ENCODE measurements at regions not wholly inside any gene's neighbourhood (a gene's known extent, or its start where the extent isn't known, plus 50 kb on each side); places are given as distances from the start of the nearest gene placed in this dataset.
"Not testable (repeated sequence)": the region's sequence is repeated elsewhere in the genome, so short reads cannot be mapped to it uniquely, and the experiment has no call there.

DNA sequence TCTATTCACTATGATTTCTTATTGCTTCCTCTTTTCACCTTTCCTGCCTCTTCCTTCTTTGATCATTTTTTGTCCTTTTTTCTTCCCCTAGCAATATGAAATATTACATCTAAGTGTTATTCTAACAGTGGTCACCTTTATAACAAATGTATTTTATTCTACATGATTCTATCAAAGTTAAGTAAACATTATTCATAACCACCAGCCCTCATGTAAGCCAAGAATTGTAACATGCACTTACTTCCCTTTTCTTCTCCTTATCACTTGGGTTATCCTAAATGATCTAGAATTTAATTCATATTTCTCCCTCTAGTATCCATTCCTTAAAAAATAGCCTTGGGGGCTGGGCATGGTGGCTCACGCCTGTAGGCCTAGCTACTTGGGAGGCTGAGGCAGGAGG lies 88.3 kb upstream of the SLC22A23 start:
- no peak for DNase-seq

- no peak for DNase-seq
Measured at GRCh38 chr6:3542032-3542640, 85.3 kb upstream of the SLC22A23 start.

DNA sequence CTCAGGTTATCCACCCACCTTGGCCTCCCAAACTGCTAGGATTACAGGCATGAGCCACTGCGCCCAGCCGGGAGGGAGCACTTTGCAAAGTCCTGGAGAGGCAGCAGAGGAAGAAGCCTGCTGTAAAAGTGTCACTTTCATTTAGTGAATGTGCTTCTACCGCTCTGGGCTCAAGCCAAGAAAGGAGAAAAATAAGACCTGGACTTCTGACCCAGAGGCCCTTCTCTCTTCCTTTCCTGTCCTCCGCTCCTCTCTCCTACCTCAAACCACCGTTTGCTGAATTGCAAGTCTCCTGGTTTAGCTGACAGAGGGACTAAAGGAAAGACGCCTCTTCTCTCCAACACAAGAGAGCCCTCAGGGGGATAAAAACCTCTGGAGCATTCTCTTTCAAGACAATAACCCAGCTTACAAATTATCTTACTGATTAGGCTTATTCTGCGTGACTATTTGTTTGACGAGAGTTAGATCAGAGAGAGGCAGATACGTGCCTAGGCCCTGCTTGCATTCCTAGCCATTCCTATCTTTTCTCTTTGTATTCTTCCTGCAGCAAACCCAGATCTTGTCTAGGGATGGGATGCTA lies 84.2 kb upstream of the SLC22A23 start:
- DNase-seq = no peak

DNA sequence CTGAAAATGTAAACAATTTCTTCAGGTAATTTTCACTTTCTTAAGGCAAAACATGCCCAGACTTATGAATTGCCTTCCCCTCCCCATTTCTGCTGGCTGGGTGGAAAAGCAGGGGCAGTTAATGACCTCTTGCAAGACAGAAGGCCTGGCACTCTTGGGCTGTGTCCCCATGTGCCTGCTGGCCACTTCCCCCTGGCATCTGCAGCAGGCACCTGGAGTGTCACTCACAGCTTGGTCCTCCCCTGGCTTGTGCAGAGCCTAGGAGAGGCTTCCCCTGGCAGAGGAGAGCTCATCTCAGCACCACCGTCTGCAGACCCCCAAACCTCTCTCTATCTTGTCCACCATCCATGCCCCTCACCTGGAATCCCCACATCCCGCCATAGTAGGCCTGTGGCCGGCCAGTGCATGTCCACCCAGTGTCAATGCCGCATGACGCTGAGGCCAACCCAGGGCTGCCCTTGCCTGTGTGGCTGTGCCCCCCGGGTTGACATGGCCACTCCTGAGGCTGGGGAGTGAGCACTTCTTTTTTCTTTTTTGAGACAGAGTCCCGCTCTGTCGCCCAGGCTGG lies 83.5 kb upstream of the SLC22A23 start:
- no peak for DNase-seq

DNA sequence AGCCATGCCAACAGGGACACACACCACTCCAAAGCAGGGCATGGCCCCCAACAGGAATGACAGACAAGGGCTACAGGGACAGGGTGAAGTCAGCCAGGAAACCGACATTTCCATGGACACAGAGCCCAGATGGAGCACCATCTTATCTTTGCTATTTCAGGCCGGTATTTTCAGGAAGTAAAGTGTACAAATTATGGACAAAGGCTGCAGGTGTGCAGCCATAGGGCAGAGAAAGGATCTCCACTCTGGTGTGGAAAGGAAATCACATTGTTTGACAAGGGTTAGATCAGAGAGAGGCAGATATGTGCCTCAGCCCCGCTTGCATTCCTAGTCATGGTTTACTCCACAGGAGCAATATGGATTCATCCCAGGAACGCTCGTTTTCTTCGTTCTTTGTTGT lies 81.7 kb upstream of the SLC22A23 start:
- no peak for DNase-seq

DNA sequence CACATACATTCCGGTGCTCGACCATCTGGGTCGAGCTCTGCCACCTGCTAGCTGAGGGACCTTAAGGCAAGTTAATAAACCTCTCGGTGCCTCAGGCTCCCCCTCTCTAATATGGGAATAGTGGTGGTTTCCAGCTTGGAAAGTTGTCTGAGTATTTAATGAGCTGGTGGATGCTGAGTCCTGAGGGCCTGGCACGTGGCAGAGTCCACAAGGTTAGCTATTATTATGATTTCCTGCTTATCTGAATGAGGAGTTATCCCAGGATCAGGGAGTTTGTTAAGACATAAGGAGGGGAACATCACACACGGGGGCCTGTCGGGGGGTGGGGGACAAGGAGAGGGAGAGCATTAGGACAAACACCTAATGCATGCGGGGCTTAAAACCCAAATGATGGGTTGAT lies 80.1 kb upstream of the SLC22A23 start:
- no peak for DNase-seq

DNA sequence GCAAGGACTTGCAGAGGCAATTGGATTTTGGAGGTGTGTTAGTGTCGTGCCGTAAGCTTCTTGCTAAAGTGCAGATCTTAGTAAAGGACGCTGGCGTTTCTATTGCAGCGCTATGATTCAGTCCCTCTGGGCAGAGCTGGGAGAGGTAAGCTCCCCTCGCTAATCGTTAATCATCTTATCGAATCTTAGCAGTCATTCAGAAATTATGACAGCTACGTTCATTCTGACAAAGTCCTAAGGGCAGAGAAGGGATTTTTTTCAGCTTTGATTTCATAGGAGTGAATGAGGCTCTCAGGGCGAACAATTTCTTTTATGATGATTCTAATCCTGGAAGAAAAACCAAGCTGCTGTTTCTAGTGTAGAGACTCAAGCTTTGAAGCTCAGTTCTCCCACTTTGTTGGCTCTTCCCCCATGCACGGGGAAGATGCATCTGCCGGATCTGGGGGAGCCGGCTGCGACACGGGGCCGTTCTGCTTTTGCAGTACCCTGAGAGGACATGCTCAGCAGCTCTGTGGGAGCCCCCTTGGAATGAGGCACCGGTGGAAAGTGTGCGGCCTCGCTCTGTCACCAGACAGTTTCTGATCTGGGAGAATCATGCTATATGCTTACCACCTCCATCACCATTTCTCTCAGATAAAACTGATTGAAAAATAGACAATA lies 79.1 kb upstream of the SLC22A23 start:
- no peak for DNase-seq

- no peak for DNase-seq
Measured at GRCh38 chr6:3535033-3535775, 78.4 kb upstream of the SLC22A23 start.

- DNase-seq = no peak
Measured at GRCh38 chr6:3534599-3534998, 77.7 kb upstream of the SLC22A23 start.

DNA sequence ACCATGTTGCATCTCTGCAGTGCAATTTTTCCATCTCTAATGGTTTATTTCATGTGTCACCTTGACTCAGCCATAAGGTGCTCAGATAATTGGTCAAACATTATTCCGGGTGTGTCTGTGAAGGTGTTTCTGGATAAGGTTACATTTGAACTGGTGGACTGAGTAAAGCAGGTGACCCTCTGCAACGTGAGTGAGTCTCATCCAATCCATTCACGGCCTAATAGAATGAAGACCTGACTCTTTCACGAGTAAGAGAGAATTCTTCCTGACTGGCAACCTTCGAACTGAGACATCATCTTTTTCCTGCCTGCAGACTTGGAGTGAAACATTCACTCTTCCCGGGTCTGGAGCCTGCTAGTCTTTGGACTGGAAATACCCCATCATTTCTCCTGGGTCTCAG lies 77.1 kb upstream of the SLC22A23 start:
- DNase-seq = no peak

DNA sequence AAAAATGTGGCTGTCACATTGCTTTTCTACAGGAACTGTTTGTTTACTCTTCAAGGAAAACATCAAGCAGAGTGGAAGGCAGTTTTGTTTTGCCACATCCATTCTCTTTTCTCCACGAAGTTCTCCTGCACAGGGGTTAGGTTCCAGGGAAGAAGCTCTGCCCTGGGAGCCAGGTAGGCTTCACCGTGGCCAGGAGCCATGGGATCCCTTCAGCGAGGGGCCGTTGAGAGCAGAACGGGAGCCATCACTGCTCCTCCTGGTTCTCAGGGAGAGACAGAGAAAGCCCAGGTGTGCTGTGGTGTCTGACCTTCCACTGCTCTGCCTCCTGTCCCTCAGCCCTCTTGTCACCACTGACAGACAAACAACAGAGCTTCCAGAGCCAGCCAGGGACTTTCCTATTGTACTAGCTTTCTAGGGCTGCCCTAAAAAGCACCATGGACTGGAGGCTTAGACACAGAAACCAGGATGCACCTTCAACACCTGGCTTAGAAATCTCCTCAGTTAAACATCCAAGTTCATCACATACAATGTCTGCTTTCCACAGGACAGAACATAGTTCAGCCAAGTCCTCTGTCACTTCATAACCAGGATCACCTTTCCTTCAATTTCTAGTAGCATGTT lies 75.6 kb upstream of the SLC22A23 start:
- no peak for DNase-seq

- DNase-seq = no peak
Measured at GRCh38 chr6:3531481-3531880, 74.6 kb upstream of the SLC22A23 start.

DNA sequence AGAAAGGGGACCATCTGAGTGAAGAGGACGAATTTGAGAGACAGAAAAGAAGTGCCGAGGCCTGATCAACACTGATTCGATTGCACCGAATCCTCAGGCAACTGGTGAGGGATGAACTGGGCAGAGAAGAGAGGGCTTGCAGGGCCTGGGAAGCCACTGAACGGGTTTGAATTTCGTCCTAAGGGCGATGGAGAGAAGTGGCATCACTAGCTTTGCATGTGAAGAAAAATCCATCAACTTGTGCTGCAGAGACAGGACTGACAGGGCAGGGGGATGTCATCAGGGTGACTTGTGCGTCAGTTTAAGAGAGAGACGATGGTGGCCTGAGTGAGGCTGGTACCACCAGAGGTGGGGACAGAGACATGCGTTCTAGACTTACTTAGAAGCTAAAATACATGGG lies 73.7 kb upstream of the SLC22A23 start:
- no peak for DNase-seq

DNA sequence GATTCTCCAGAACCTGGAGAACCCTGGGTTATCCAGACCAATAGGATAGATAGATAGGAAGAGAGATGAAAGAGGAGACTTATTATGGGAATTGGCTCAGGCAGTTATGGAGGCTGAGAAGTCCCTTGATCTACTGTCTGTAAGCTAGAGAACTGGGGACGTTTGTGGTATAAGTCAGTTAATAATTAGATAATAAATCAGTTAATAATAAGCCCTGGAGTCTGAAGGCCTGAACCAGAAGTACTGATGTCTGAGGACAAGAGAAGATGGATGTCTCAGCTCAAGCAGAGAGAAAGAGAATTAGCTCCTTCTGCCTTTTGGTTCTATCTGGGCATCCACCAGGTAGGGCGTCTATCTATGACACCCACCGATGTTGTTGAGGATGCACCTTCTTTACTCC lies 72.9 kb upstream of the SLC22A23 start:
- no peak for DNase-seq

- DNase-seq = no peak
Measured at GRCh38 chr6:3529232-3529631, 72.4 kb upstream of the SLC22A23 start.

GRCh38 chr6:3528081-3528671 lies 71.3 kb upstream of the SLC22A23 start:
- DNase-seq = not testable (repeated sequence)

- no peak for DNase-seq
Measured at GRCh38 chr6:3527651-3527977, 70.8 kb upstream of the SLC22A23 start.

DNA sequence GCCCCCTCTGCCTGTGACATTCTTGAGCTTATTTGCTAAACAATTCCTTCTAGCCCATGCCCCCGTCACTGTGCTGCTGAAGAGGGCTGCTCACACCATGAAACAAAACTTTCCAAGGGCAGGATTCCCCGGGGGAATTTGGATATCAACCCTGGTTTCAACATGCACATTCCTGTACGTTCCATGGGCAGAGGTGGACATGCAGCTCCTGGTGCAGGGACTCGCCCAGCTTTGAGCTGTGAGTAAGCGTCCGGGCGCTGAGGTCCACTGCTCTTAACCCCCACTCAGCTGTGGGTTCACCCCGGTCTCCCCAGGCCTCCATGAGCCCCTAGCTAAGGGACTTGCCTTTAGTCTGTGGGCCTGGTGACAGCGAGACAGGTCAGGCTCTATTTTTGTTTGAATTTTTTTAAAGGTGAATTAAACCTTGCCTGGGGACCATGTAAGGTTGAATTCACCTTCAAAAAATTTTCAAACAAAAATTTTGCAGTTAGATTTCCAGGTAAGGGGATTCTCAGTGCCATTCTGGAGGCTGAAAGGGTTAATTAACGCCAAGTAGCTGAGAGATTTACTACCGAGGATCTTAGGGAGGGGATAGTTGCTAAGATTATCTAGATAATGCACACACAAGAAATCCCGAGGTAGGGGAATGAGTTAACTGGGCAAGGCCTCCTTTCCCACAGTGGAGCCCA lies 70.3 kb upstream of the SLC22A23 start:
- DNase-seq = no peak

GRCh38 chr6:3525915-3526314 lies 69.1 kb upstream of the SLC22A23 start:
- no peak for DNase-seq

- DNase-seq = no peak
Measured at GRCh38 chr6:3524456-3524855, 67.6 kb upstream of the SLC22A23 start.

- no peak for DNase-seq
Measured at GRCh38 chr6:3523966-3524365, 67.1 kb upstream of the SLC22A23 start.

DNA sequence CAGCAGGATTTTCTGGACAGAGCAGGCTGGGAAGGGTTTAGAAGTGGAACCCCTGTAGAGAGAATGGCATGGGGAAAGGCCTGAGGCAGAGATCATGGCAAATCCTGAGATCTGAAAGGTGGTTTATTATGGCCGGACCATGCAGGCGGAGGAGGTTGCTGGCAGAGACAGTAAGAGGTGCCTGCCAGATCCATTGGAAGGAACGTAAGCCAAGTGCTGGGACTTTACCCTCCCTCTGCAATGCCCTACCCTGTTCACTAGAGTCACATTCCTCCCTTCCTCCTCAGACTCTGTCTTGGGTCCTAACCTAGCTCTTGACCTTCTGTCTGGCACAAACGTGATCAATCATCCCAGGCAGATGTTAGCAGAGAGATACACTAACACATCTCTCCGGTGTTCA lies 66.4 kb upstream of the SLC22A23 start:
- DNase-seq = no peak
